ENCODE measurements at regions not wholly inside any gene's neighbourhood (a gene's known extent, or its start where the extent isn't known, plus 50 kb on each side); places are given as distances from the start of the nearest gene placed in this dataset.
"Not testable (repeated sequence)": the region's sequence is repeated elsewhere in the genome, so short reads cannot be mapped to it uniquely, and the experiment has no call there.

GRCh38 chr9:21708260-21708711 lies 94.2 kb upstream of the MTAP start:
- no peak for DNase-seq

GRCh38 chr9:21708856-21709255 lies 93.6 kb upstream of the MTAP start:
- DNase-seq, result no peak

- DNase-seq, result peak in 1 of 14 donors; percentile 1
These were observed 92.9 kb upstream of the MTAP start for GRCh38 chr9:21709464-21710058.

- no peak for DNase-seq
These were observed 91.8 kb upstream of the MTAP start for GRCh38 chr9:21710548-21711191.

GRCh38 chr9:21711504-21711903 lies 90.9 kb upstream of the MTAP start:
- no peak for DNase-seq

- no peak for DNase-seq
These were observed 87.0 kb upstream of the MTAP start for GRCh38 chr9:21715408-21715807.

GRCh38 chr9:21720758-21721157 lies 81.7 kb upstream of the MTAP start:
- DNase-seq, result no peak

- DNase-seq, result not testable (repeated sequence)
These were observed 75.0 kb upstream of the MTAP start for GRCh38 chr9:21727411-21727810.

GRCh38 chr9:21728781-21729180 lies 73.7 kb upstream of the MTAP start:
- DNase-seq, result no peak

- no peak for DNase-seq
These were observed 72.8 kb upstream of the MTAP start for GRCh38 chr9:21729648-21730047.

GRCh38 chr9:21730899-21731298 lies 71.5 kb upstream of the MTAP start:
- no peak for DNase-seq

- DNase-seq, result no peak
These were observed 61.3 kb upstream of the MTAP start for GRCh38 chr9:21741151-21741550.

- no peak for DNase-seq
These were observed 58.1 kb upstream of the MTAP start for GRCh38 chr9:21744320-21744719.

GRCh38 chr9:21744841-21745240 lies 57.6 kb upstream of the MTAP start:
- no peak for DNase-seq

GRCh38 chr9:21746550-21746949 lies 55.9 kb upstream of the MTAP start:
- no peak for DNase-seq

GRCh38 chr9:21747175-21747574 lies 55.3 kb upstream of the MTAP start:
- DNase-seq, result no peak

- no peak for DNase-seq
These were observed 52.3 kb upstream of the MTAP start for GRCh38 chr9:21750021-21750735.

GRCh38 chr9:21751998-21752397 lies 50.4 kb upstream of the MTAP start:
- DNase-seq, result no peak

Data from C1 segment of cervical spinal cord (tissue), 14 donors.